ENCODE measurements at regions not wholly inside any gene's neighbourhood (a gene's known extent, or its start where the extent isn't known, plus 50 kb on each side); places are given as distances from the start of the nearest gene placed in this dataset.

GRCh38 chr5:175123542-175123941 is 320.4 kb downstream of the DRD1 start:
- intact Hi-C loops (cut with micrococcal nuclease) (no loop called here), in situ Hi-C loops (cut with MboI; ENCODE audit: low sequenced_read_pairs) (no loop called here), dilution Hi-C loops (cut with HindIII; ENCODE audit: low sequenced_read_pairs, unreplicated experiment) (no loop called here)
- Histone ChIP-seq H3K27me3 (ENCODE audit: control insufficient read depth, insufficient read depth, low read length) (no peaks in the 10 kb centered on the region), H4K20me1 (ENCODE audit: insufficient read depth, low read length) (no peaks in the 10 kb centered on the region), H2BK120ac (ENCODE audit: low read depth, low read length) (no peak overlapping the region), H2BK5ac (ENCODE audit: low read depth, low read length, poor library complexity, severe bottlenecking) (no peak overlapping the region), H4K5ac (ENCODE audit: low read depth, low read length) (no peak overlapping the region), H3K56ac (ENCODE audit: extremely low read depth, insufficient read depth, low read length) (no peak overlapping the region), H3K9ac (ENCODE audit: low read depth, low read length) (no peak overlapping the region), H2BK15ac (ENCODE audit: low read depth, low read length) (no peak overlapping the region), H2AK5ac (ENCODE audit: low read depth, low read length) (no peak overlapping the region), H3K4me3 (ENCODE audit: insufficient read depth, low read depth, low read length) (no peak overlapping the region), H3K23ac (ENCODE audit: low read depth, low read length) (no peak overlapping the region), H3K9me3 (ENCODE audit: control insufficient read depth, insufficient read depth, low read length) (no peaks in the 10 kb centered on the region), H3K4me2 (ENCODE audit: low read depth, low read length) (no peak overlapping the region), H3K9me1 (ENCODE audit: insufficient read depth, low read length) (no peaks in the 10 kb centered on the region), H3K18ac (ENCODE audit: low read depth, low read length) (no peak overlapping the region), H2AK9ac (replicated peaks; ENCODE audit: low read depth, low read length, poor library complexity) (no peak overlapping the region), H3K36me3 (ENCODE audit: control insufficient read depth, insufficient read depth, low read length) (no peaks in the 10 kb centered on the region), H4K91ac (ENCODE audit: insufficient read depth, low read depth, low read length) (no peak overlapping the region), H2BK20ac (ENCODE audit: low read depth, low read length) (no peak overlapping the region), H3K27ac (ENCODE audit: insufficient read depth, low read length) (no peak overlapping the region), H3K14ac (replicated peaks; ENCODE audit: low read depth, low read length) (no peak overlapping the region), H2AFZ (replicated peaks; ENCODE audit: low read length, poor library complexity) (no peak overlapping the region), H4K8ac (ENCODE audit: low read depth in 2 of 2, low read length in 2 of 2) (no peak overlapping the region), H3K79me1 (ENCODE audit: low read depth in 1 of 2, low read length in 2 of 2) (no peaks in the 10 kb centered on the region), H3K4ac (ENCODE audit: low read depth, low read length) (no peak overlapping the region), H3K4me1 (ENCODE audit: control insufficient read depth, insufficient read depth, low read length) (no peaks in the 10 kb centered on the region)
- POLR2A ChIA-PET (ENCODE audit: unreplicated experiment), result interaction anchor here (0.6 kb wide), 1 partner anchor 46 kb away, joined by 14 read pairs; no protein-coding TSS in a partner anchor
- no peak for DNase-seq
- no peak for ATAC-seq (ENCODE audit: low read depth)
- CTCF ChIA-PET, result no interaction called here
- no peak for TF ChIP-seq BHLHE40 (IDR thresholded peaks at IDR 0.05; ENCODE audit: low read depth, low read length)
- no peak for TF ChIP-seq CHD1 (IDR thresholded peaks at IDR 0.05; ENCODE audit: low read depth, low read length)
- TF ChIP-seq MAFK (IDR thresholded peaks at IDR 0.05; ENCODE audit: low read depth, low read length), result no peak
- no peak for TF ChIP-seq CEBPB (IDR thresholded peaks at IDR 0.05; ENCODE audit: low read depth, low read length)
- TF ChIP-seq SMC3 (IDR thresholded peaks at IDR 0.05; ENCODE audit: low read depth, low read length), result no peak
- TF ChIP-seq RAD21 (IDR thresholded peaks at IDR 0.05; ENCODE audit: low read length), result no peak
- BruUV-seq (replicated peaks), result no TSS peak
- WGBS, 2 experiments (ENCODE audit: extremely low coverage in 2 of 2, insufficient read length in 1 of 2), result no CpG with 5 or more reads among the region's 6 CpGs
